HG03196 (cell line): ENCODE measurements at regions not wholly inside any gene's neighbourhood (a gene's known extent, or its start where the extent isn't known, plus 50 kb on each side); places are given as distances from the start of the nearest gene placed in this dataset.

Source experiments
- ATAC-seq: cut with Tn5 transposase; IDR thresholded peaks from one replicate; pipeline ENCODE4 v1.9.1; 2021; ENCODE audit not compliant: unreplicated experiment

DNA sequence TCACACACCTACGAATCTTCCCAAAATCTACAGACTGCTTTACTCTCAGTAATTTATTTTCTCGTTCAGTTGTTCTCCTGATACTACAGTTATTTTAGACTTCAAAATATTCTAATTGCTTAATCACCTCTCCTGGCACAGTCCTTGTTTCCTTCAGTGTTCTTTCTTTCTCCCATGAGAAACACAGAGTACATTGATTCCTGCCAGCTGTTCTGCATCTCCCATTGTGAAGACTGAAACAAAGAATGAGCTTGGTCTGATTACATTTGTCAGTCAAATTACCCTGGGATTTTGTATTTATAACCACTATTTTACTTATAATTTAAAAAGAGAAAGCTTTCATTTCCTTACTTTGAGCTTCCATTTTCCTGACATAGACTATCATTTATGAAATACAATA, 63.9 kb upstream of the TANK start:
- no peak for ATAC-seq

DNA sequence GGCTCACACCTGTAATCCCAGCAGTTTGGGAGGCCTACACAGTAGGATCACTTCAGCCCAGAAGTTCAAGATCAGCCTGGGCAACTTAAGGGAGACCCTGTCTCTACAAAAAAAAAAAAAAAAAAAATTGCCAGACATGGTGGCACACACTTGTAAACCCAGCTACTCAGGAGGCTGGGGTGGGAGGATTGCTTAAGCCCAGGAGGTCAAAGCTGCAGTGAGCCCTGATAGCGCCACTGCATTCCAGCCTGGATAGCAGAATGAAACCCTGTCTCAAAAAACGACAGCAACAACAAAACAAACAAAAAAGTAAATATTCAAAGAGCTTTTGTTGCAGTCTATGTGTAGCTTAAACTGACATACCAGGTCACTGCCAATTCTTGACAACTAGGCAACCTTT, 63.1 kb upstream of the TANK start:
- no peak for ATAC-seq

DNA sequence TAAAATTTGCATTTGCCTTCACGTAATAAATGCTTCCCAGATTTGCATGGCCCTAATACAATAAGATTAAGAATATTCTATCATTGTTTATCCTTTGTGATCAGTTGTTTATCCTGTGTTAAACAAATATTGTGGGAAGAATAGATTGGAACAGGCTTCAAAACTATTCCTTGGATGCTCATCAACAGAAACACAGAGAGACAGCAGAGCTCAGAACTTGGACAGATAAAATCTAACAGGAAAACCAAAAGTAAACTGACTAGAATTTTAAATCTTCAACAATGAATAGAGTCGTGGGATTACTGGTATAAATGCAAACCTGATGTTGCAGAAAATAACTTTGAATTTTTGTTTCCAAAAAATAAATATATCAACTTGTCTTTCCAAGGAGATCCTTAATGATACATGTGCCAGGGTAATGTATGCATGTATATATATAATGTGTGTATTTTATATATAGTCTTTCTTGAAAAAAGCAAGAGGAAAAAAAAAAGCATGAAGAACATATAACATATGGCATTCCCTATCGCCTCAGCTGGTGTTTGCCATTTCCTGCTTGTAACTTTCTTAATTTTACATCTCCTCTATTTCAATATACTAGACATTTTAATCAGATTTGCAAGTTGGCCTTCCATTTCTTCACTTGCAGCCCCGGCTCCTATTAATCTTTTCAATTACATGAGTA, 59.9 kb upstream of the TANK start:
- ATAC-seq, result no peak

DNA sequence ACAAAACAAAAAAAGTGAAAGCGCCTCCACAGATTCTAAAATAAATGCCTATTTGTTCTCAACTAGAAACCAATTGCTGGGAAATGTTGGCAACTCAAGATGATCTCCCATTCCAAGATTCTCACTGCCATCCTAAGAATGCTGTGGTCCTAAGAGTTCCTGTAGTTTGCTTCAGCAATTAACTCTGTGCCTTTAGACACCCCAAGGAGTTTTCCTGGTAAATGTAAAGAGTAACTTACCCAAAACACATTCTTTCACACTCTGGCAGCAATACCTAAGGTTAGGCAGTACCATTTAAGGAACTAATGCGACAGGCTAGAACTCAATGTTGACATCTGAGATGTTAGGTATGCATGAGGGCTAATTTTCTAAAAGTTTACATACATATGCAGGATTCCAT, 58.8 kb upstream of the TANK start:
- no peak for ATAC-seq

DNA sequence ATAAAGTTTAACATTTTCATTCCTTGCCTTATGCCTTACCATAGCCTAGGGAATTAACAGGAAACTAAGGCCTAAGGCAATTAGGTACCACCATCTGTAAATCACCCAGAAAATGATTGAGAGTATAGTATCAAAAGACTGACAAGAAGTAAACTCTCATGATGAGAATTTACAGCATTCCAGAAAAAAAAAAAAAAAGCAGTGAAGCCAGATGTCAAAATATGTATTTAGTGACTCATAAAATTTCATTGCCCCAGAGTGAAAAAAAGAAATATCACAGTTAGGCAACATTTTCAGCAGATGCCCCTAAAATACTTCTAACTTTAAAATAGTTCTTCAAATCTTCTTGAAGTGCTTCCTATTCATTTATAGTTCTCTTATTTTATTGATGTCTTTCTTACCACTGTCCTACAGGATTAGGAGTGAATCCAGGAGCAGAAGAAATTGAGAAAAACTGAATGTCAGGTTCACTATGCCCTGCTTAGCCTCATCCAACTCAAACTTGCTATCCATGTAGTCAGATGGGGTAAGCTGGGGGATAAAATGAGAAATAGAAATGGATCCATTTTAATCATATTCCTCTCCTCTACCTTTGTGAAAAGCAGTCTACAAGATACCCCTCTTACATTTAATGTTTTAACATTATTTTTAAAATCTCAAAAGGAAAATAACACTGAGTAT, 57.3 kb upstream of the TANK start:
- no peak for ATAC-seq

DNA sequence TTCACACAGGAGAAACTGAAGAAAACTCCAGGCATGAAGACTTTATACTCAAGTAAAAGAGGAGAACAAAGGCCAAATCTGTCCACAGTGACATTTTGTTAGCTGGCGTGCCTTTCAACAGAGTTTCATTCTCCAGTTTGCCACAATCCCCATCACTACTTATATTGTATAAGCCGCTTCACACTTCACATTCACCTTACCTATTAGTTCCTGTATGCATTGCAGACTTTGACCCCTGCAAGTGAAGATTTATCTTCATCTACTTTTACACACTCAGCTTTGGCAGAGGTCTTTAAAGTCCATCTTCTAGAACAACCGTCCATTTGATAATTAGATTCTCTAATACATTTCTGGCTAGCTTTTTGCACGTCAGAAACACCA, 56.8 kb upstream of the TANK start:
- no peak for ATAC-seq

DNA sequence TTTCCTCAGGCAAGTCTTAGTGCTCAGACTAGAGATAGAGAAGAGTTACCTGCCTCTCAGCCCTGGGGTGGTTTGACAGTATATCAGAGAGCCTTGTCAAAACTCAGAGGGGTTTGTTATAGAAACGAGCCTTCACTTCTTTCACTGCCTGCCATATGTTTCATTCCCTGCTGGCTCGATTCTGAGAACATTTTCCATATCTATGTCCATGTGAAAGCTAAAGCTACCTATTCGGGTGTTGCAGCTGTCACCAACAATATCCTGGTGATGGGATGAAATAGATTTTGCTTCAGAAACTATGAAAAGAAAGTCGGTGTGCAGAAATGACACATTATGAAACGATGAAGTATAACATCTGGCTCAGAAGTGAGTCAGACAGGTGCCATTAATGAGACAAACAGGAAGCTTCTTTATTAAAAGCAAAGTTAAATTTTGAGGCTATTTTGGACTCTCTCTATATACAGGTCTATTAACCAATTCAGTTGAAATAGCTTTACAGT, 56.1 kb upstream of the TANK start:
- ATAC-seq, result peak; percentile 85

DNA sequence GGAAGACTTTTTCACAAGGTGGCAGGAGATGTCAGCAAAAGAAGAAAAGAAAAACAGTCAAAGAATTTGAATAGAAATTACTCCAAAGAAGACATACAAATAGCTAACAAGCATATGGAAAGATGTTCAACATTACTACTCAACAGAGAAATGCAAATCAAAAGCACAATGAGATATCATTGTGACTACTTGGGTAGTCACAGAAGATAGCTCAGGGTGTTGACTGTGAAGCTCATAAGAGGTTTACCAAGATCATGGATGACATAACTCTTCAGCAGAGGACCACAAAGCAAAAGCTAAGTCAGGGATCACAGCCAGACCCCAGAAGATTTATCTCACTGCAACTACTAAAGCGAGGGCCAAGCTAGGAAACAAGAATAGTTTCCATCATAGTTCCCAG, 53.0 kb upstream of the TANK start:
- ATAC-seq, result no peak
